GM12878 (cell line): ENCODE measurements at regions not wholly inside any gene's neighbourhood (a gene's known extent, or its start where the extent isn't known, plus 50 kb on each side); places are given as distances from the start of the nearest gene placed in this dataset.

Source experiments
- ATAC-seq: fragments of 200-7000 bp; cut with Tn5 transposase; 3 replicates; pipeline ENCODE4 v1.9.1; 2020; ENCODE audit warnings: mild to moderate bottlenecking, moderate library complexity
- BruUV-seq: library from RNA; stranded (reverse); fragments of 400-500 nt; replicated peaks from 2 replicates; lab custom pipeline; 2021; lab: Mats Ljungman, UMichigan
- CTCF ChIA-PET: fragments of 300-600 bp; sonication (Branson Sonifier 250); formaldehyde crosslinking; extraction: SDS; loops from one replicate; lab custom pipeline; 2021; ENCODE audit warnings: inconsistent platforms; lab: Yijun Ruan, JAX
- POLR2A ChIA-PET: fragments of 350-600 bp; formaldehyde crosslinking; extraction: SDS; loops from one replicate; lab custom pipeline; 2021; ENCODE audit warnings: inconsistent platforms; lab: Charles Lee
- RAD21 ChIA-PET: fragments of 300-600 bp; sonication (Branson Sonifier 250); formaldehyde crosslinking; loops from one replicate; lab custom pipeline; 2023; ENCODE audit warnings: antibody characterized with exemption; ENCODE audit not compliant: unreplicated experiment; lab: Charles Lee
- SMC1A ChIA-PET: fragments of 300-600 bp; sonication (Branson Sonifier 250); formaldehyde crosslinking; loops from one replicate; lab custom pipeline; 2023; ENCODE audit not compliant: unreplicated experiment, uncharacterized antibody; lab: Charles Lee
- DNase-seq: peaks from one replicate; pipeline ENCODE4 v3.0.0-alpha.2; 2011; ENCODE audit warnings: low read depth, low spot score
- FAIRE-seq: peaks from 3 replicates; lab custom pipeline; 2011; peaks lifted over from hg19 to GRCh38; lab: Jason Lieb, UNC
- H2AFZ ChIP-seq: 2 replicates; pipeline ENCODE4 v1.6.0; 2011; ENCODE audit warnings: low read depth, low read length, control low read depth; ENCODE audit not compliant: control insufficient read depth
- H3K27ac ChIP-seq: 2 replicates; pipeline ENCODE4 v1.5.1; 2011; ENCODE audit warnings: control low read depth; ENCODE audit not compliant: control insufficient read depth, insufficient read depth
- H3K27me3 ChIP-seq, 2 experiments: replicated peaks in 1 of 2; 2 replicates each; pipeline versions ENCODE4 v1.6.0 to v1.6.1; 2011; ENCODE audit warnings: low read length in 1 of 2; ENCODE audit not compliant: control insufficient read depth in 2 of 2, insufficient read depth in 2 of 2
- H3K36me3 ChIP-seq, 2 experiments: 2 replicates each; pipeline ENCODE4 v1.5.1; 2011; ENCODE audit warnings: low read length in 1 of 2; ENCODE audit not compliant: control insufficient read depth in 2 of 2, insufficient read depth in 2 of 2
- H3K4me1 ChIP-seq: 2 replicates; pipeline ENCODE4 v1.6.1; 2011; ENCODE audit warnings: mild to moderate bottlenecking, low read length, moderate library complexity, mixed read lengths; ENCODE audit not compliant: control insufficient read depth, insufficient read depth
- H3K4me2 ChIP-seq: 2 replicates; pipeline ENCODE4 v1.6.0; 2011; ENCODE audit warnings: control low read depth; ENCODE audit not compliant: control insufficient read depth, insufficient read depth
- H3K4me3 ChIP-seq: fragments of 200-600 bp; sonication (generic); 2 replicates; pipeline ENCODE4 v1.5.1; 2016
- H3K79me2 ChIP-seq: 2 replicates; pipeline ENCODE4 v1.6.0; 2011; ENCODE audit warnings: low read length; ENCODE audit not compliant: control insufficient read depth, insufficient read depth
- H3K9ac ChIP-seq: 2 replicates; pipeline ENCODE4 v1.8.0; 2011; ENCODE audit warnings: low read length, control low read depth, mixed read lengths; ENCODE audit not compliant: control insufficient read depth, insufficient read depth
- H3K9me3 ChIP-seq: replicated peaks from 3 replicates; pipeline ENCODE4 v1.5.1; 2011; ENCODE audit warnings: mild to moderate bottlenecking, low read length; ENCODE audit not compliant: control insufficient read depth, insufficient read depth
- H4K20me1 ChIP-seq: 2 replicates; pipeline ENCODE4 v1.6.0; 2011; ENCODE audit not compliant: control insufficient read depth, insufficient read depth
- ATF3 ChIP-seq: IDR thresholded peaks from 2 replicates; pipeline ENCODE4 v1.6.1; 2011; ENCODE audit warnings: low read depth, mild to moderate bottlenecking, low read length, moderate library complexity, borderline replicate concordance; ENCODE audit errors: extremely low read depth
- CBX5 ChIP-seq: sonication (generic); IDR thresholded peaks from 2 replicates; pipeline ENCODE4 v1.6.1; 2016; ENCODE audit warnings: low read depth, moderate library complexity, mild to moderate bottlenecking, inconsistent platforms
- EGR1 ChIP-seq, 2 experiments: IDR thresholded peaks; 1 replicate in 1 of 2; 2 replicates in 1 of 2; pipeline ENCODE4 v1.6.1; 2011 to 2012; ENCODE audit warnings: low read depth in 2 of 2, low read length in 2 of 2, borderline replicate concordance in 1 of 2, mild to moderate bottlenecking in 1 of 2, moderate library complexity in 1 of 2
- ETV6 ChIP-seq, 2 experiments: fragments of 450-650 bp in 1 of 2; IDR thresholded peaks in 1 of 2; conservative IDR thresholded peaks in 1 of 2; 2 replicates each; pipeline ENCODE4 v1.6.1; 2014; ENCODE audit warnings: antibody characterized with exemption in 1 of 2, borderline replicate concordance in 1 of 2, low read depth in 1 of 2, mild to moderate bottlenecking in 1 of 2, moderate library complexity in 1 of 2
- EZH2 ChIP-seq: IDR thresholded peaks from 2 replicates; pipeline ENCODE4 v1.6.1; 2012; ENCODE audit warnings: low read depth, mild to moderate bottlenecking, control low read depth, inconsistent platforms, low read length, borderline replicate concordance; ENCODE audit not compliant: control insufficient read depth
- GATAD2B ChIP-seq: fragments of 450-650 bp; conservative IDR thresholded peaks from 2 replicates; pipeline ENCODE4 v1.6.1; 2017; ENCODE audit warnings: low read depth, mild to moderate bottlenecking, moderate library complexity
- HDAC2 ChIP-seq: fragments of 200-600 bp; sonication (generic); IDR thresholded peaks from 2 replicates; pipeline ENCODE4 v1.6.1; 2017
- IKZF2 ChIP-seq, 2 experiments: fragments of 450-650 bp; IDR thresholded peaks; 2 replicates each; pipeline ENCODE4 v1.6.1; 2017; ENCODE audit warnings: mild to moderate bottlenecking in 2 of 2, moderate library complexity in 2 of 2
- KDM1A ChIP-seq: fragments of 200-600 bp; sonication (generic); IDR thresholded peaks from 2 replicates; pipeline ENCODE4 v1.6.1; 2016; ENCODE audit warnings: borderline replicate concordance
- KLF5 ChIP-seq: fragments of 450-650 bp; IDR thresholded peaks from 2 replicates; pipeline ENCODE4 v1.6.1; 2014; ENCODE audit warnings: mild to moderate bottlenecking; ENCODE audit not compliant: partially characterized antibody
- NKRF ChIP-seq: fragments of 450-650 bp; conservative IDR thresholded peaks from 2 replicates; pipeline ENCODE4 v1.6.1; 2017; ENCODE audit warnings: mild to moderate bottlenecking, moderate library complexity
- RB1 ChIP-seq: fragments of 450-650 bp; formaldehyde crosslinking; IDR thresholded peaks from 2 replicates; pipeline ENCODE4 v1.6.1; 2017; ENCODE audit warnings: mild to moderate bottlenecking, borderline replicate concordance
- RBBP5 ChIP-seq: fragments of 200-600 bp; sonication (generic); conservative IDR thresholded peaks from 2 replicates; pipeline ENCODE4 v1.6.1; 2016
- SIX5 ChIP-seq: IDR thresholded peaks from 2 replicates; pipeline ENCODE4 v1.6.1; 2011; ENCODE audit warnings: mild to moderate bottlenecking, low read depth, low read length, moderate library complexity; ENCODE audit not compliant: severe bottlenecking
- SMARCA5 ChIP-seq: fragments of 450-650 bp; IDR thresholded peaks from 2 replicates; pipeline ENCODE4 v1.6.1; 2017; ENCODE audit warnings: mild to moderate bottlenecking
- USF2 ChIP-seq: IDR thresholded peaks from 2 replicates; pipeline ENCODE4 v1.6.1; 2011; ENCODE audit warnings: low read depth, low read length, improper control_type of control experiment, borderline replicate concordance
- WGBS: methylation state at CpG from one replicate; pipeline ENCODE4 v1.1.6; 2016; ENCODE audit warnings: low lambda C conversion rate; ENCODE audit not compliant: insufficient replicate concordance, insufficient coverage; ENCODE audit errors: missing lambda C conversion rate; 5-methylcytosine and 5-hydroxymethylcytosine counted together
- in situ Hi-C: fragments of 300-500 bp; cut with MboI; formaldehyde crosslinking; loops from 9 replicates; pipeline ENCODE4 v1.14.3; 2018; ENCODE audit warnings: mixed read lengths
- intact Hi-C: fragments of 100-400 bp; cut with micrococcal nuclease; formaldehyde crosslinking; loops from one replicate; pipeline ENCODE4 v1.14.2; 2022; ENCODE audit not compliant: unreplicated experiment
- TF ChIP-seq, protein P1 (sequence below): fragments of 450-650 bp; IDR thresholded peaks from 2 replicates; pipeline ENCODE4 v1.6.1; 2017; ENCODE audit warnings: borderline replicate concordance
- TF ChIP-seq, protein P2 (sequence below): IDR thresholded peaks from 2 replicates; pipeline ENCODE4 v1.6.1; 2012; ENCODE audit warnings: low read depth, low read length, improper control_type of control experiment

DNA sequence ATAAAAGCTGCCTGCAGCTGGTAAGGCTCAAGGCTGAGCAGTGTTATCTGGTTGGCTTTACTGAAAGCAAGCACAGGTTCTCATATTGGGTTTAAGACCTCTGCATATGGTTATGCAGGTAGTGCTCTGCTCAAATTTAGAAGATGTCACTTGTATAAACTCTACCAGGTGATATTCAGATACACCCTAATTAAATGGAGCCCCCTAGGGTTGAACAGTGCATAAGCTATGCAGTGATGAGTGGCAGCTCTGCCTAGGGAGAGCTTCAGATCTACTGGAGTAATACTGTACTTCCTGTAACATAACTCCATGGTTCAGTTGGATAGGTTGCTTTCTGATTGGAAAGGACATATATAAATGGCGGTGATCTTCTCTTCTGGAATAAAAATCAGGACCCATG lies 222.7 kb downstream of the CYRIA start:
- no peak for DNase-seq
- intact Hi-C loops (no loop called here), in situ Hi-C loops (no loop called here)
- BruUV-seq: no TSS peak
- H3K4me2 ChIP-seq: no peak overlapping the region
- H3K79me2 ChIP-seq: no peaks in the 10 kb centered on the region
- H3K4me1 ChIP-seq: no peaks in the 10 kb centered on the region
- ChIA-PET POLR2A (no interaction called here), SMC1A (interaction anchor here (2.0 kb wide), 1 partner anchor 26 kb away, joined by 4 read pairs; no protein-coding TSS in a partner anchor), RAD21 (interaction anchor here (0.6 kb wide), 1 partner anchor 583 kb away, joined by 3 read pairs; no protein-coding TSS in a partner anchor), CTCF (no interaction called here)
- no peak overlapping the region for H3K27ac ChIP-seq
- H2AFZ ChIP-seq: no peak overlapping the region
- ATAC-seq: no peak
- H4K20me1 ChIP-seq: no peaks in the 10 kb centered on the region
- H3K9ac ChIP-seq: no peak overlapping the region
- no peak for FAIRE-seq
- no peak overlapping the region for H3K4me3 ChIP-seq
- WGBS: 0% methylated on average over 1 of the region's 1 CpG
- peaks cover 0 to 2% of the 10 kb centered on the region in 2 experiments; a peak in 1 of 4 replicates for H3K27me3 ChIP-seq
- H3K36me3 ChIP-seq: no peaks in the 10 kb centered on the region
- no peaks in the 10 kb centered on the region for H3K9me3 ChIP-seq
- TF ChIP-seq, protein P1, sequence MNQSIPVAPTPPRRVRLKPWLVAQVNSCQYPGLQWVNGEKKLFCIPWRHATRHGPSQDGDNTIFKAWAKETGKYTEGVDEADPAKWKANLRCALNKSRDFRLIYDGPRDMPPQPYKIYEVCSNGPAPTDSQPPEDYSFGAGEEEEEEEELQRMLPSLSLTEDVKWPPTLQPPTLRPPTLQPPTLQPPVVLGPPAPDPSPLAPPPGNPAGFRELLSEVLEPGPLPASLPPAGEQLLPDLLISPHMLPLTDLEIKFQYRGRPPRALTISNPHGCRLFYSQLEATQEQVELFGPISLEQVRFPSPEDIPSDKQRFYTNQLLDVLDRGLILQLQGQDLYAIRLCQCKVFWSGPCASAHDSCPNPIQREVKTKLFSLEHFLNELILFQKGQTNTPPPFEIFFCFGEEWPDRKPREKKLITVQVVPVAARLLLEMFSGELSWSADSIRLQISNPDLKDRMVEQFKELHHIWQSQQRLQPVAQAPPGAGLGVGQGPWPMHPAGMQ: no peak
- TF ChIP-seq, protein P2, sequence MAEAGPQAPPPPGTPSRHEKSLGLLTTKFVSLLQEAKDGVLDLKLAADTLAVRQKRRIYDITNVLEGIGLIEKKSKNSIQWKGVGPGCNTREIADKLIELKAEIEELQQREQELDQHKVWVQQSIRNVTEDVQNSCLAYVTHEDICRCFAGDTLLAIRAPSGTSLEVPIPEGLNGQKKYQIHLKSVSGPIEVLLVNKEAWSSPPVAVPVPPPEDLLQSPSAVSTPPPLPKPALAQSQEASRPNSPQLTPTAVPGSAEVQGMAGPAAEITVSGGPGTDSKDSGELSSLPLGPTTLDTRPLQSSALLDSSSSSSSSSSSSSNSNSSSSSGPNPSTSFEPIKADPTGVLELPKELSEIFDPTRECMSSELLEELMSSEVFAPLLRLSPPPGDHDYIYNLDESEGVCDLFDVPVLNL: no peak
- TF ChIP-seq EGR1 (IDR thresholded peaks at IDR 0.05; ENCODE audit: borderline replicate concordance in 1 of 2, low read depth in 2 of 2, low read length in 2 of 2) (no peak), GATAD2B (no peak), RBBP5 (no peak), ATF3 (no peak), USF2 (no peak), KDM1A (no peak), IKZF2 (IDR thresholded peaks at IDR 0.05) (no peak), RB1 (no peak), SIX5 (no peak), EZH2 (no peak), CBX5 (no peak), ETV6 (conservative IDR thresholded peaks at IDR 0.05 in 1 of 2, IDR thresholded peaks at IDR 0.05 in 1 of 2; ENCODE audit: borderline replicate concordance in 1 of 2, low read depth in 1 of 2) (no peak), SMARCA5 (no peak), NKRF (no peak), HDAC2 (no peak), KLF5 (no peak)
